ENCODE measurements at regions not wholly inside any gene's neighbourhood (a gene's known extent, or its start where the extent isn't known, plus 50 kb on each side); places are given as distances from the start of the nearest gene placed in this dataset.

- 27 to 49% methylated on average over 1 of the region's 1 CpG for WGBS, 2 donors
- intact Hi-C loops (cut with DNase I) = no loop called here
- TF ChIP-seq POLR2AphosphoS5 (IDR thresholded peaks at IDR 0.05) (no peak), POLR2A (IDR thresholded peaks at IDR 0.05) (no peak), EP300 (IDR thresholded peaks at IDR 0.05) (no peak), CTCF (IDR thresholded peaks at IDR 0.05) (no peak)
- no peak overlapping the region for H3K4me3 ChIP-seq
- no peaks in the 10 kb centered on the region for H3K4me1 ChIP-seq
- peaks cover 0 to 4% (median 0%) of the 10 kb centered on the region in 4 donors for H3K9me3 ChIP-seq
- no peak overlapping the region for H3K27ac ChIP-seq
- H3K27me3 ChIP-seq = no peaks in the 10 kb centered on the region
- H3K36me3 ChIP-seq = no peaks in the 10 kb centered on the region
- no peak for DNase-seq
Measured at GRCh38 chr7:10429511-10429910, 544.2 kb upstream of the PHF14 start.

GRCh38 chr7:10436302-10436701, 537.4 kb upstream of the PHF14 start:
- WGBS, 2 donors = 83 to 94% methylated on average over 2 of the region's 2 CpGs
- TF ChIP-seq POLR2AphosphoS5 (IDR thresholded peaks at IDR 0.05) (no peak), POLR2A (IDR thresholded peaks at IDR 0.05) (no peak), EP300 (IDR thresholded peaks at IDR 0.05) (no peak), CTCF (IDR thresholded peaks at IDR 0.05) (no peak)
- DNase-seq = no peak
- Histone ChIP-seq H3K36me3 (no peaks in the 10 kb centered on the region), H3K27me3 (no peaks in the 10 kb centered on the region), H3K4me3 (no peak overlapping the region), H3K9me3 (peaks cover 0 to 5% (median 0%) of the 10 kb centered on the region in 4 donors), H3K4me1 (no peaks in the 10 kb centered on the region), H3K27ac (no peak overlapping the region)
- intact Hi-C loops (cut with DNase I) = no loop called here

- Histone ChIP-seq H3K36me3 (no peaks in the 10 kb centered on the region), H3K4me3 (no peak overlapping the region), H3K27me3 (no peaks in the 10 kb centered on the region), H3K4me1 (no peaks in the 10 kb centered on the region), H3K9me3 (peaks cover 0 to 10% (median 0%) of the 10 kb centered on the region in 4 donors), H3K27ac (no peak overlapping the region)
- WGBS, 2 donors = 78 to 85% methylated on average over 3 of the region's 3 CpGs
- intact Hi-C loops (cut with DNase I) = no loop called here
- DNase-seq = no peak
- no peak for TF ChIP-seq CTCF (IDR thresholded peaks at IDR 0.05)
- TF ChIP-seq POLR2A (IDR thresholded peaks at IDR 0.05) = no peak
- no peak for TF ChIP-seq EP300 (IDR thresholded peaks at IDR 0.05)
- no peak for TF ChIP-seq POLR2AphosphoS5 (IDR thresholded peaks at IDR 0.05)
Measured at GRCh38 chr7:10439027-10439426, 534.6 kb upstream of the PHF14 start.

GRCh38 chr7:10455936-10456335, 517.7 kb upstream of the PHF14 start:
- Histone ChIP-seq H3K27me3 (no peaks in the 10 kb centered on the region), H3K36me3 (no peaks in the 10 kb centered on the region), H3K9me3 (peaks cover 0 to 6% (median 0%) of the 10 kb centered on the region in 4 donors), H3K27ac (no peak overlapping the region), H3K4me1 (no peaks in the 10 kb centered on the region), H3K4me3 (no peak overlapping the region)
- TF ChIP-seq CTCF (IDR thresholded peaks at IDR 0.05) (no peak), POLR2A (IDR thresholded peaks at IDR 0.05) (no peak), EP300 (IDR thresholded peaks at IDR 0.05) (no peak), POLR2AphosphoS5 (IDR thresholded peaks at IDR 0.05) (no peak)
- DNase-seq = no peak
- intact Hi-C loops (cut with DNase I) = no loop called here

GRCh38 chr7:10460474-10460873, 513.2 kb upstream of the PHF14 start:
- intact Hi-C loops (cut with DNase I) = no loop called here
- Histone ChIP-seq H3K27me3 (no peaks in the 10 kb centered on the region), H3K36me3 (no peaks in the 10 kb centered on the region), H3K4me1 (no peaks in the 10 kb centered on the region), H3K4me3 (no peak overlapping the region), H3K27ac (no peak overlapping the region), H3K9me3 (peaks cover 0 to 6% (median 0%) of the 10 kb centered on the region in 4 donors)
- no peak for TF ChIP-seq CTCF (IDR thresholded peaks at IDR 0.05)
- no peak for TF ChIP-seq EP300 (IDR thresholded peaks at IDR 0.05)
- no peak for TF ChIP-seq POLR2A (IDR thresholded peaks at IDR 0.05)
- TF ChIP-seq POLR2AphosphoS5 (IDR thresholded peaks at IDR 0.05) = no peak
- no peak for DNase-seq
- WGBS, 2 donors = 86 to 93% methylated on average over 2 of the region's 2 CpGs

All from sigmoid colon (tissue), 6 donors.